ENCODE measurements at regions not wholly inside any gene's neighbourhood (a gene's known extent, or its start where the extent isn't known, plus 50 kb on each side); places are given as distances from the start of the nearest gene placed in this dataset.

DNA sequence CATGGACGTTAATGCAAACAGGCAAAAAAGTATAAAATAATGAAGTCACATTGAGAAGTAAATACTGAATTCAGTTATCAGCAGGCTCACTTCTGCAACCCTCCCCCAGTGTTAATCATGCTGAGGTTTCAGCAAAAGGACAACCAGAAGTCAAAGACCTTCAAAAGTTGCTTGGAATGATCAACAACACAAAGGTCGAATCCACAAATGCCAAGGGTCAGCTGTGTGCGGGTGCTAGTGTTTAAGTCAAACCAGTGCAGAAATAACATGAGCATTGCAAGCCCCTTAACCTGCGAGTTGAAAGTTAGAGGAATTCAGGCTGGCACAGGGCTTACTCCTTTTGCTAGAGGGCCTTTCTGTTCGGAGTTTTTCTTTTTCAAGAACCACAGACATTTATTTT lies 436.7 kb upstream of the SEL1L start:
- TF ChIP-seq CTCF (IDR thresholded peaks at IDR 0.05) = no peak
- TF ChIP-seq POLR2A (IDR thresholded peaks at IDR 0.05) = no peak
